OCI-LY7 (cell line): ENCODE measurements at regions not wholly inside any gene's neighbourhood (a gene's known extent, or its start where the extent isn't known, plus 50 kb on each side); places are given as distances from the start of the nearest gene placed in this dataset.

Source experiments
- BruUV-seq: library from RNA; stranded (reverse); fragments of 400-500 nt; replicated peaks from 2 replicates; lab custom pipeline; 2021; lab: Mats Ljungman, UMichigan
- CTCF ChIA-PET: fragments of 300-600 bp; sonication (Branson Sonifier 250); formaldehyde crosslinking; loops from one replicate; lab custom pipeline; 2022; ENCODE audit warnings: antibody characterized with exemption; ENCODE audit not compliant: unreplicated experiment; lab: Charles Lee
- POLR2A ChIA-PET: fragments of 300-600 bp; sonication (Branson Sonifier 250); formaldehyde crosslinking; loops from one replicate; lab custom pipeline; 2022; ENCODE audit warnings: antibody characterized with exemption; lab: Charles Lee
- DNase-seq: peaks from one replicate; pipeline ENCODE4 v3.0.0-alpha.2; 2015; ENCODE audit warnings: low spot score
- H2AFZ ChIP-seq: fragments of 200-600 bp; sonication (generic), shearing (Covaris generic); 2 replicates; pipeline ENCODE4 v1.6.1; 2014; ENCODE audit warnings: mild to moderate bottlenecking, antibody characterized with exemption, low read length, moderate library complexity
- H3K27ac ChIP-seq: fragments of 200-600 bp; sonication (generic); 2 replicates; pipeline ENCODE4 v1.5.1; 2014; ENCODE audit warnings: mixed run types, low read depth, mild to moderate bottlenecking, moderate library complexity, low read length, inconsistent platforms; ENCODE audit not compliant: poor library complexity, severe bottlenecking
- H3K36me3 ChIP-seq: fragments of 200-600 bp; sonication (generic); 2 replicates; pipeline ENCODE4 v1.6.1; 2014; ENCODE audit warnings: mild to moderate bottlenecking, antibody characterized with exemption, low read length, moderate library complexity, mixed read lengths; ENCODE audit not compliant: insufficient read depth
- H3K4me1 ChIP-seq: fragments of 200-600 bp; sonication (generic); 2 replicates; pipeline ENCODE4 v1.5.1; 2014; ENCODE audit warnings: mild to moderate bottlenecking, low read length; ENCODE audit not compliant: insufficient read depth, poor library complexity, severe bottlenecking
- H3K4me2 ChIP-seq: fragments of 200-600 bp; sonication (generic); 2 replicates; pipeline ENCODE4 v1.6.1; 2014; ENCODE audit warnings: mild to moderate bottlenecking, low read length
- H3K4me3 ChIP-seq: fragments of 200-600 bp; sonication (generic); 2 replicates; pipeline ENCODE4 v1.5.1; 2014; ENCODE audit warnings: mild to moderate bottlenecking, low read depth, low read length; ENCODE audit not compliant: poor library complexity, severe bottlenecking
- H3K79me2 ChIP-seq: fragments of 200-600 bp; sonication (generic); 2 replicates; pipeline ENCODE4 v1.6.1; 2016; ENCODE audit warnings: low read depth, mild to moderate bottlenecking, low read length, moderate library complexity, mixed read lengths; ENCODE audit not compliant: insufficient read depth
- H3K9me2 ChIP-seq: fragments of 200-600 bp; sonication (generic); 2 replicates; pipeline ENCODE4 v1.6.1; 2016; ENCODE audit warnings: mild to moderate bottlenecking, low read length, mixed read lengths; ENCODE audit not compliant: insufficient read depth
- H3K9me3 ChIP-seq: fragments of 200-600 bp; sonication (generic); 2 replicates; pipeline ENCODE4 v1.6.1; 2014; ENCODE audit warnings: mild to moderate bottlenecking, mixed run types, low read length, mixed read lengths
- H4K20me1 ChIP-seq: fragments of 200-600 bp; sonication (generic); 2 replicates; pipeline ENCODE4 v1.6.1; 2014; ENCODE audit warnings: mild to moderate bottlenecking, antibody characterized with exemption, low read length, moderate library complexity, mixed read lengths; ENCODE audit not compliant: insufficient read depth
- CTCF ChIP-seq: fragments of 200-600 bp; sonication (generic); conservative IDR thresholded peaks from 2 replicates; pipeline ENCODE4 v1.5.1; 2014; ENCODE audit warnings: mild to moderate bottlenecking, antibody characterized with exemption, low read length, moderate library complexity, mixed read lengths
- EZH2phosphoT487 ChIP-seq: fragments of 200-600 bp; sonication (generic); IDR thresholded peaks from 2 replicates; pipeline ENCODE4 v1.6.1; 2018; ENCODE audit warnings: low read depth, borderline replicate concordance, mild to moderate bottlenecking, mixed run types, antibody characterized with exemption, low read length, moderate library complexity, mixed read lengths
- intact Hi-C: fragments of 100-400 bp; cut with micrococcal nuclease; formaldehyde crosslinking; loops from one replicate; pipeline ENCODE4 v1.10.0; 2022; ENCODE audit not compliant: unreplicated experiment

- Histone ChIP-seq H2AFZ (no peak overlapping the region), H3K79me2 (no peaks in the 10 kb centered on the region), H4K20me1 (no peaks in the 10 kb centered on the region), H3K9me3 (no peaks in the 10 kb centered on the region), H3K4me3 (no peak overlapping the region), H3K4me2 (no peak overlapping the region), H3K4me1 (no peaks in the 10 kb centered on the region), H3K27ac (no peak overlapping the region), H3K9me2 (no peaks in the 10 kb centered on the region), H3K36me3 (no peaks in the 10 kb centered on the region)
- ChIA-PET POLR2A (interaction anchor here (0.7 kb wide), 2 partner anchors 822 to 1989 kb away, joined by 3 read pairs; no protein-coding TSS in a partner anchor), CTCF (interaction anchor here (0.5 kb wide), 1 partner anchor 1522 kb away, joined by 3 read pairs; no protein-coding TSS in a partner anchor)
- no peak for TF ChIP-seq EZH2phosphoT487
- no peak for TF ChIP-seq CTCF
- intact Hi-C loops: no loop called here
- no peak for DNase-seq
- BruUV-seq: no TSS peak
Observed at GRCh38 chr1:4965346-4966075, 311.1 kb downstream of the AJAP1 start.

GRCh38 chr1:4964634-4965345 lies 310.4 kb downstream of the AJAP1 start:
- no peak overlapping the region for H3K27ac ChIP-seq
- intact Hi-C loops: no loop called here
- no TSS peak for BruUV-seq

More at GRCh38 chr1:4964634-4965345, 310.4 kb downstream of the AJAP1 start:
- no peak overlapping the region for H2AFZ ChIP-seq
- H3K4me1 ChIP-seq: no peaks in the 10 kb centered on the region
- TF ChIP-seq EZH2phosphoT487 (no peak), CTCF (no peak)
- no peaks in the 10 kb centered on the region for H3K79me2 ChIP-seq
- H3K4me3 ChIP-seq: no peak overlapping the region
- H3K9me2 ChIP-seq: no peaks in the 10 kb centered on the region
- ChIA-PET POLR2A (no interaction called here), CTCF (interaction anchor here (0.5 kb wide), 1 partner anchor 1521 kb away, joined by 3 read pairs; no protein-coding TSS in a partner anchor)
- no peak for DNase-seq
- no peaks in the 10 kb centered on the region for H3K36me3 ChIP-seq
- no peaks in the 10 kb centered on the region for H4K20me1 ChIP-seq
- H3K9me3 ChIP-seq: no peaks in the 10 kb centered on the region
- H3K4me2 ChIP-seq: no peak overlapping the region
